GM12878 (cell line): ENCODE measurements at regions not wholly inside any gene's neighbourhood (a gene's known extent, or its start where the extent isn't known, plus 50 kb on each side); places are given as distances from the start of the nearest gene placed in this dataset.

Experiments used
- BCLAF1 ChIP-seq: fragments of 450-650 bp; IDR thresholded peaks from 2 replicates; pipeline ENCODE4 v1.6.1; 2017; ENCODE audit warnings: antibody characterized with exemption, mild to moderate bottlenecking, moderate library complexity
- CEBPB ChIP-seq, 2 experiments: fragments of 150-350 bp in 1 of 2; IDR thresholded peaks; 2 replicates each; pipeline ENCODE4 v1.6.1; 2012 to 2014; ENCODE audit warnings: low read depth in 2 of 2, low read length in 2 of 2, borderline replicate concordance in 1 of 2, inconsistent platforms in 1 of 2
- CTCF ChIP-seq, 3 experiments: IDR thresholded peaks in 2 of 3; conservative IDR thresholded peaks in 1 of 3; 2 replicates each; pipeline ENCODE4 v1.5.1; 2011; ENCODE audit warnings: low read depth in 3 of 3, low read length in 3 of 3, mild to moderate bottlenecking in 3 of 3, control low read depth in 2 of 3, moderate library complexity in 2 of 3, inconsistent platforms in 1 of 3, mixed read lengths in 1 of 3; ENCODE audit not compliant: control insufficient read depth in 2 of 3, insufficient read depth in 1 of 3; ENCODE audit errors: extremely low read depth in 1 of 3
- EZH2 ChIP-seq: IDR thresholded peaks from 2 replicates; pipeline ENCODE4 v1.6.1; 2012; ENCODE audit warnings: low read depth, mild to moderate bottlenecking, control low read depth, inconsistent platforms, low read length, borderline replicate concordance; ENCODE audit not compliant: control insufficient read depth
- IKZF1 ChIP-seq: fragments of 450-650 bp; conservative IDR thresholded peaks from 2 replicates; pipeline ENCODE4 v1.6.1; 2017; ENCODE audit warnings: antibody characterized with exemption, mild to moderate bottlenecking
- NFYA ChIP-seq: IDR thresholded peaks from 2 replicates; pipeline ENCODE4 v1.6.1; 2011; ENCODE audit warnings: low read depth, mild to moderate bottlenecking, low read length, improper control_type of control experiment, borderline replicate concordance
- PAX8 ChIP-seq: fragments of 450-650 bp; IDR thresholded peaks from 2 replicates; pipeline ENCODE4 v1.6.1; 2017; ENCODE audit warnings: mild to moderate bottlenecking, moderate library complexity
- PBX3 ChIP-seq: IDR thresholded peaks from 2 replicates; pipeline ENCODE4 v1.6.1; 2011; ENCODE audit warnings: mild to moderate bottlenecking, low read depth, low read length, moderate library complexity; ENCODE audit not compliant: insufficient replicate concordance
- POLR2A ChIP-seq: IDR thresholded peaks from 2 replicates; pipeline ENCODE4 v1.6.1; 2011; ENCODE audit warnings: low read depth, mild to moderate bottlenecking, low read length
- SUPT20H ChIP-seq: IDR thresholded peaks from 2 replicates; pipeline ENCODE4 v1.6.1; 2011; ENCODE audit warnings: low read depth, mild to moderate bottlenecking, low read length, moderate library complexity, borderline replicate concordance; ENCODE audit not compliant: control insufficient read depth

- TF ChIP-seq NFYA (no peak), CTCF (IDR thresholded peaks at IDR 0.05 in 2 of 3, conservative IDR thresholded peaks at IDR 0.05 in 1 of 3; ENCODE audit: control insufficient read depth in 2 of 3, extremely low read depth in 1 of 3, insufficient read depth in 1 of 3, low read depth in 3 of 3, low read length in 3 of 3) (no peak), PBX3 (no peak), PAX8 (no peak), CEBPB (IDR thresholded peaks at IDR 0.05; ENCODE audit: borderline replicate concordance in 1 of 2, low read depth in 2 of 2, low read length in 2 of 2) (no peak), POLR2A (no peak), IKZF1 (no peak), SUPT20H (no peak), EZH2 (no peak), BCLAF1 (no peak)
Measured at GRCh38 chr5:97923496-97923895, 740.4 kb upstream of the RIOK2 start.
